GM19463 (cell line): ENCODE measurements at regions not wholly inside any gene's neighbourhood (a gene's known extent, or its start where the extent isn't known, plus 50 kb on each side); places are given as distances from the start of the nearest gene placed in this dataset.
"Not testable (repeated sequence)": the region's sequence is repeated elsewhere in the genome, so short reads cannot be mapped to it uniquely, and the experiment has no call there.

Experiments
- ATAC-seq: cut with Tn5 transposase; IDR thresholded peaks from one replicate; pipeline ENCODE4 v1.9.1; 2021; ENCODE audit warnings: mild to moderate bottlenecking, moderate library complexity; ENCODE audit not compliant: unreplicated experiment

DNA sequence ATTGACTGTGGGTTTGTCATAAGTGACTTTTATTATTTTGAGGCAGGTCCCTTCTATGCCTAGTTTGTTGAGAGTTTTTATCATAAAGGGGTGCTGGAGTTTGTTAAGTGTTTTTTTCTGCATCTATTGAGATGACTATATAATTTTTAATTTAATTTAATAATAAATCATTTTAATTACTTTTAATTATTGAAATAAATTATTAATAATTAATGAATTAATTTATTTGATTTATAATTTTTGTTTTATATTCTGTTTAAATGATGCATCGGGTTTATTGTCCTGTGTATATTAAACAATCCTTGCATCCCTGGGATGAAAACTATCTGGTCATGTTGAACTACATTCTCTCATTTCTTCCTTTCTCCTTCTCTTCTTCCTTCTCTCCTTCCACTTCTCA, 1352.2 kb upstream of the PRR20A start:
- no peak for ATAC-seq

DNA sequence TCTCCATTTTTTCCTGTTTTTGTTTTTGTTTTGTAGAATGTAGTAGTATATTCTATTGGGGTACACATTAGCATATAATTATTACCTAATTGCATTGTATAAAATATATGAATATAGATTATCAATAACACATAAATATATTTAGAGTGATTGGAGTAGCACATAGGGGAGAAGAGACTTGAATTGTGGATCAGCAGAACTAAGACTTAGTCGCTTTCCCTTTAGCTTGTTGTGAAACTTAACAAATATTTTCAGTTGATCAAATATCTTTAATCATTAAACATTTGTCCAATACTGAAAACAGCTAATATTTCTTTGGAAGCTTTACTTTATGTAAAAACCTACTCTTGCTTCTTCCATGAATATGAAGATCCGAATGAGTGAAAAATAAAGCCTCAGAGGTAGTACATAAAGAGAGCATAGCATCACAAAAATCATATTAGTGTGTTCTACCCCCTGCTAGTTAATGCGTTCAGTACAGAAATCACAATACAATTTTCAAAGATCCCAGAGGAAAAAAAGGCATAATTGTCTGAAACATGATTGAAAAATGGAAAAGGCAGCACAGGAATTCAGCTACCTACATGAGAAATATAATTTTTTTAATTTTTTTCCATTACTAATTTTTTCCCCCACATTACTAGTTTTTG, 1348.0 kb upstream of the PRR20A start:
- ATAC-seq: no peak

DNA sequence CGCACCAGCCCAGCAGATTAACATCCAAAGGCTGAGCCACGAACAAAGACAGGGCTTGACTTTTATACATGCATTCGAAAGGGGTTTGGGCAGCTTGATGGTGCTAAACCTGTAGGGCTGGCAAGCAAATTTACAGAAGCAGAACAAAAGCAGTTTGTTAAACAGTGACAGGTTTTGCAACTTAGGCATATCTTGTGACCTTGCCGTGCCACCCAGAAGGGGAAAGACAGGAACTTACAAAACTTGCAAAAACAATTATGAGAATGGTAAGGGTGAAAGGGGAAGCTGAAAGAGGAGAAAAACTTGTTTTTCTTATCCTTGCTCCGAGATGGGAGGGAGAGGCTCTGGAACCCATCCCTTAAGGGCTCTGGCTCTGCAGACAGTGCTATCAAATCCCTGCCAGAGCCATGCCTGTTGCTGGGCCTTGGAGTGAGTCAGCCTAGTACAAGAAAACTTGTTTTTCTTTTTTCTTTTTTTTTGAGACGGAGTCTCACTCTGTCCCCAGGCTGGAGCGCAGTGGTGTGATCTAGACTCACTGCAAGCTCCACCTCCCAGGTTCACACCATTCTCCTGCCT, 1325.2 kb upstream of the PRR20A start:
- no peak for ATAC-seq

DNA sequence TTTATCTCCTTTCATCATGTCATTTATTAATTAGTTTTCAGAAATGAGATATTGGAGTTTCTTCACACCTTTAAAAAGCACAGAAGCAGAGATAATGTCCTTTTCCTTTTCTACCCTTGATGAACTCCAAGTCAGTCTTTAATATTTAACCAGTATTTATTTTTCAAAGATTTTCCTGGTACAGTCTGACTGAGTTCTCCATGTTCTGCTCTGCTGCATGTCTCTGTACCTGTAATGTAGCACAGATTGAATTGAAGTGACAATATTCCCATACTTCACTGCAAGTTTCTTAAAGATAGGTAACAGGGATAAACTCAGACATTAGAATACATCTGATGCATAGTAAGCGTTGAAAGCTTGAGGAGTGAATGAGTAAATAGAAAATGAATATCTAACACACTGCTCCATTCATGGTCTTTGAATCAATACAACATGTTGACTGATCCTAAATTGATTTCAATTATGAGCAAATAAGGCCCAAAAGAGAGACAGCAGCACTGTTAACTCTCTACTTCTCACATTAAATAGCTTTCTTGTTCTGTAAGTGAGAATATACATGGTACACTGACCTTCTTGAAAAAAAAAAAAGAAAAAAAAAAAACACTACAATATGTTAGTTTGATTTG, 1323.6 kb upstream of the PRR20A start:
- no peak for ATAC-seq

DNA sequence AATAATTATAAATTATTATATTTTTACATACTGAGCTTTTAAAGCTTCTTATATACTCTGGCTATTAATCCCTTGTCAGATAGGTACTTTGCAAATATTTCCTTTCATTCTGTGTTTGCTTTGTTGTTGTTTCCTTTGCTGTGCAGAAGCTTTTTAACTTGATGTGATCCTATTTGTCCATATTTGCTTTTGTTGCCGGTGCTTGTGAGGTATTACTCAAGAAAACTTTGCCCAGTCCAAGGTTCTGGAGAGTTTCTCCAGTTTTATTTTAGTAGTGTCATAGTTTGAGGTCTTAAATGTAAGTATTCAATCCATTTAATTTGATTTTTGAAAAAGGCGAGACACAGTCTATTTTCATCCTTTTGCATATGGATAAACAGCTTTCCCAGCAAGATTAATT, 1319.9 kb upstream of the PRR20A start:
- ATAC-seq: no peak

DNA sequence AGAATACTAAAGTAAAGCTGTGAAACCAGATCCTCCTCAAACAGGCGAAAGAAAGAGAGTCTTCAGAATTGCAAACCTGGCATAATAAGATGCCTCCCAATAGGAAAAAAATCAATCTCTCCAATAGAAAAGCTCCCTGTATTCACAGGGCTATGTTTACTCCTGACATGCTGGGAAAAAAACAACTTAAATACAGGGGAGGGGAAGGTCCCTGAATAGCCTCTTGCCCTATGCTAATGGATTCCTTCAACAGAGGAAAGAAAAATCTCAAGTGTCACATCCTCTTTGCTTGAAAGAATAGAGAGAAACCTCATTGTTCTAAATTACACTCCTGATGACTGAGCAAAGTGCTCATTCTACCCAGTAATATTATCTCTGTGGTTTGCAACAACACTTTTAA, 1271.1 kb upstream of the PRR20A start:
- no peak for ATAC-seq

DNA sequence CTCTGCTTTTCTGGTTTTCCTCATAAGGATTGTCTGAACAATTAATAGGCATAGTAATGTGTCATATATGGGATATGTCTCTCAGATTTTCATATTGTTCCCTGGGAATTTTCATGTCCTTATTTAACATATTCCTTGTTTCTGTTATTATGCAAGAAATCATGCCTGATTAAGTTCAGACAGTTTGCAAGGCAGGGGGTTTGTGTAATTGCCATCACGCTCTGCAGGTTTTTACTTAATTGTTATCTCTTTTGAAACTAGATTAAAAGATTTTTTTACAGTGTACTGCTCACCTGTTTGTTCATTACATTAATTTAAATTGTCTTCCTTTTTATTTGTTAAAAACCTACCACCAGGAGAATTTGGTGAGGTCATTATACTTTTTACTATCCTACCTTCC, 1253.2 kb upstream of the PRR20A start:
- ATAC-seq: no peak

DNA sequence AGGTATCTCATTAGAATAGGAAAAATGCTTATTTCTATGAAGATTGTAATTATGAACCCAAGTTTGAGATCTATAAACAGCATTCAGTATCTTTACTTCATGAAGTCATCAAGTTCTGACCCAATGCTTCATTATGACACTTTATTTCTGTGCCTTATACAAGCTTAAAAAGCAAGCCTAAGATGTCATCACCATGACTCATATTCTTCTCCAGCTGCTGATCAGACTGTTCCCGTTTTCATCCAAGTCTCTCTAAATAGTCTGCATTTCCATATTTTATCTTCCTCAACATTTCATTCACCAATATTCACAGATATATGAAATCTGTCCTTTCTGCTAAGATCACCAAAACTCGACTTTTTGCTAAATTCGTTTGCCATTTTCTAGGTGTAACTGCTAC, 1247.2 kb upstream of the PRR20A start:
- no peak for ATAC-seq

DNA sequence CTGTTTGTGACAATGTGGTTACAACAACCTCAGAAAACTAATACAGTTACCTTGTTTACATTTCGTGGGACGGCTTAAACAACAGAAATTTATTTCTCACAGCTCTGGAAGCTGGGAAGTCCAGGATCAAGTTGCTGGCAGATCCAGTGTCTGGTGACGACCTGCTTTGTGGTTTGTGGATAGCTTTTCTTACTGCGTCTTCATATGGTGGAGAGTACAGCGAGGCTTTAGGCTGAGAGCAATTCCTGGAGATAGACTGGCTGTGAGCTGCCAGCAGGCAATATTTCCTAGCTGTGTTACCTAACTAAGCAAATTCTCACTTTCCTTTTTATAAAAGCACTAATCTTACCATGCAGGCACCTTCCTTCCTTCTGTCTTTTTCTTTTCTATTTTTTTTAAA, 1203.5 kb upstream of the PRR20A start:
- ATAC-seq: no peak

DNA sequence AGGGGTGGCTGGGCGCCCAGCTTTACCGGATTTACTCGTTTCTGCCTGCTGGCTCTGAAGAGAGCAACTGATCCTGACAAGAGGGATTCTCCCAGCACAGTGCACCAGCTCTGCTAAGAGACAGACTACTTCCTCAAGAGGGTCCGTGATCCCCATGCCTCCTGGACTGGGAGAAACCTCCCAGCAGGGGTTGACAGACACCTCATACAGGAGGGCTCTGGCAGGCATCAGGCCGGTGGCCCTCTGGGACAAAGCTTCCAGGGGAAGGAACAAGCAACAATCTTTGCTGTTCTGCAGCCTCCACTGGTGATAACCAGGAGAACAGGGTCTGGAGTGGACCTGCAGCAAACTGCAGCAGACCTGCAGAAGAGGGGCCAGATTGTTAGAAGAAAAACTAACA, 1192.5 kb upstream of the PRR20A start:
- no peak for ATAC-seq

DNA sequence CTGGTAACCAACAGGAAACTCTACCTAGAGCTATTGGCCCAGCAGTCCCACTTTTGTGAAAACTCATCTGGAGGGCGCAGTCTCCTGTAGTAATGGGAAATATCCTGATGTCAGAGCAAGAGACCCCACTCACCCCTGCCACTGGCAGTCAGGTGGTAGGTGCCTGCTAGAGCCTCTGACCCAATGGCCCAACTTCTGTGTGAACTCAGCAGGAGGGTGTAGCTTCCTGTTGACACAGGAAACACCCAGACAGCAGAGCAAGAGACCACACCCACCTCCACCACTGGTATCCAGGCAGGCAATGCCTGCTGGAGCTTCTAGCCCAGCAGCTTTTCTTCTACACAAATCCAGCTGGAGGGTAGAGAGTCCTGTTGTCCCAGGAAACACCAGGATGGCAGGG, 1176.8 kb upstream of the PRR20A start:
- ATAC-seq: no peak

DNA sequence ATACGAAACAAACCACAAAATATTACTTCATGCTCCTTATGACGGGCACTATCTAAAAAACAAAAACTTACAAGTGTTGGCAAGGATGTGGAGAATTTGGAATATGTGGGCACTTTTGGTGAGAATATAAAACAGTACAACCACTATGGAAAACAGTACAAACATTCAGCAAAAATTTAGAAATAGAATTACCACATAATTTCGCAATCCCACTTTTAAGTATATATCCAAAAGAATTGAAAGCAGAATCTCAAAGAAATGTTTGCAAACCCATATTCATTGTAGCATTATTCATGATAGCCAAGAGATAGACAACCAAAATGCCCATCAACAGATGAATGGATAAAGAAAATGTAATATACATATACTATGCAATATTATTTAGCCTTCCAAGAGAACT, 1173.7 kb upstream of the PRR20A start:
- ATAC-seq: no peak

DNA sequence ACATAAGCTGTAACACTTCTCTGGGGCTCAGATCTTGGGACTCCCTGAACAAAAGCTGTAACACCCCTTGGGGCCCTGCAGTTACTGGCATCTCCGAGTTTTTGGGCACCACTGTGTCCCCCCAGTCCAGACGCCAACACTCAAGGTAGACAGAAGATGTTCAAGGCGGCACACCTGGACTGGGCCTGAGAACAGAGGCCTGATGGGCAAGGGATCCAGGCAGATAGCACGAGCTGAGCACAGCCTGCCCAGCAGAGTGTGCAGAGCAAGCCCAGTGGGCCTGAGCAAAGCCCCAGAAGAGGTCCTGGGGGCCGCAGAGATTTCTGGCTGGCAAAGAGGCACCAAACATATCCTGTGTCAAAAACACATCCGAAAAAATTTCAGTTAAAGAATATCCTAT, 1163.3 kb upstream of the PRR20A start:
- no peak for ATAC-seq

DNA sequence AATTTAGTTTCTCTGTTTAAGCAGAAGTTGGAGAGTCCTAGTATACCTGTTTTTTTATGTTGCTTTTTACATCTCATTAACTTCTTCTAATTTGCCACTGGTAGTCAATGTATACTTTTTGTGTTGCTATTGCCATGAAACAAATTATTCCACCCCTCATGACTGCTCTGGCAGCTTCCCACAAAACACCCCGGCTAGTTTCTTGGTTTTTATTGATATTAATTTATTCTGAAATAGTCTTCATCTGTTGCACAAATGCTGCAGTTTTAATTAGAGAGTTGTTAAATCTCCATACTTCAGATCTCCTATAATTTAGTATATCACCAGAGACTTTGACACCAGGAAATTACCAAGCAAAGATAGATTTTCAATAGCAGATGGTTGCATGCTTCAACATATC, 1159.3 kb upstream of the PRR20A start:
- ATAC-seq: no peak

DNA sequence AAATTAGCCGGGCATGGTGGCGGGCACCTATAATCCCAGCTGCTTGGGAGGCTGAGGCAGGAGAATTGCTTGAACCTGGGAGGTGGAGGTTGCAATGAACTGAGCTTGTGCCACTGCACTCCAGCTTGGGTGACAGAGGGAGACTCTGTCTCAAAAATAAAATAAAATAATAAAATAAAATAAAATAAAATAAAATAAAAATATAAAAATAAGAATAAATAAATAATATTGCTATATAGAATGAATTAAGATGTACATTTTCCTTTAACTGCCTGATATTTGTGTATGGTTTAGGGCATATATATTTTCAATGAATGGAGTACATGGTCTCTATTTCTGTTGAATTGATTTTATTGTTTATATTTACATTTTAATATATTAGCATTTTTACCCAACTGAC, 1156.7 kb upstream of the PRR20A start:
- not testable (repeated sequence) for ATAC-seq

DNA sequence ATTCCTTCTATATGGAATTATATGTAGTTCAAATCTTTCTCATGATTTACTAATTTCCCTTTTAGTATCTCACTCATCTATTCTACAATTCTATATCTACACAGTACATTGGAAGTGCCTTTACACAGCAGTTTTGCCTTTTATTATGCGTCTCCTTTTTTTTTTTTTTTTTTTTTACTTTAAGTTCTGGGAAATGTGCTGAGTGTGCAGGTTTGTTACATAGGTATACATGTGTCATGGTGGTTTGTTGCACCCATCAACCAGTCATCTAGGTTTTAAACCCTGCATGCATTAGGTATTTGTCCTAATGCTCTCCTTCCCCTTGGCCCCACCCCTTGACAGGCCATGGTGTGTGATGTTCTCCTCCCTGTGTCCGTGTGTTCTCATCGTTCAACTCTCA, 1150.1 kb upstream of the PRR20A start:
- no peak for ATAC-seq

DNA sequence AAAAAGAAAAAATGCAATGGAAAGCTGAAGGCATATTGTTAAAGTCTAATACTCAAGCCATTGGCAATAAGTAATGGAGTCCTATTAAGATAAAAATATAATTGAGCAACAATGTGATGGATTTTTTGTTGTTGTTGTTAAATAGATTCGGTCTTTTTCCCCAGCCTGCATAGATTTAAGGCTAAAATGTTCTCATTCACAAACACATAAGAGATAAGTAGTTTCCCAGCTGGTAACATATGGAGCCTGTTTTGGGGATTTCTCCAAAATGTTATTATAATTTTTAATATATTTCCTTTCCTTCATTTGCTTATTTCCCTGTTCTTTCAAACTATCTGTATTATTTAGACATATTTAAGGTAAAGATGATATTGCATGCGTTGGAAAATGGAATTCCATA, 1149.1 kb upstream of the PRR20A start:
- no peak for ATAC-seq

DNA sequence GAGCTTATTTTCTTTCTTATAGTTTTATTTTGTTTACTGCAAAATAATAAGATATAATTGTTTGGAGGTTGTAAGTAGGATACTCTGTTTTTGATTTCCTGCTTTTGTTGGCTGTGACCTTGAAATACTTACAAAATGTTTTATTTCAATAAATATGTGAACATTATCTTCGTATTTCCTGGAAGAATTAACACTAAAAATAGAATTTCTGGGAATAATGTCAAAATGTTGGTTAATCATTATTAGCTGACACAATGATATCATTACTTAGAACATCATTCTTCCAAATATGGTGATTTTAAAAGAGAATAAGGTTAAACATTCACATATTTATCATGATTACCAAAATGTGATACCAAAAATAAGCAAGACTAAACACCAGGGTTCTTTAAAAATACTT, 1148.6 kb upstream of the PRR20A start:
- no peak for ATAC-seq

DNA sequence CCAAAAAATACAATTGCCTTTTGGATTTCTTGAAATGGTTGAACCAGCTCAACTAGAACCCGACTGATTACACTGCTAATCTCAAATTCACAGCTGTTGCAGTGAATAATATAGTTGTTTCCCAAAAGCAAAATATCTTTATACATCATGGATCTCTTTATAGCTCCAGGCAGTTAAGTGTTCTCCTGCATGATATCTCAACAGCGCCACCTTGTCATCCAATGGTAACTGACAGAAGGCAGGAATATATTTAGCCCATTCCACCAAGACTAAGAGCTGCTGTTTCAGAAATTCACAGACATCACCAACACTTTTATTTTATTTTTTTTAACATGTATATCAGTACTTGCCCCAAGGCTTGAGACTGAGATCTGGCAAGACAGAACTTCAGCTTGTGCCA, 1141.0 kb upstream of the PRR20A start:
- no peak for ATAC-seq

DNA sequence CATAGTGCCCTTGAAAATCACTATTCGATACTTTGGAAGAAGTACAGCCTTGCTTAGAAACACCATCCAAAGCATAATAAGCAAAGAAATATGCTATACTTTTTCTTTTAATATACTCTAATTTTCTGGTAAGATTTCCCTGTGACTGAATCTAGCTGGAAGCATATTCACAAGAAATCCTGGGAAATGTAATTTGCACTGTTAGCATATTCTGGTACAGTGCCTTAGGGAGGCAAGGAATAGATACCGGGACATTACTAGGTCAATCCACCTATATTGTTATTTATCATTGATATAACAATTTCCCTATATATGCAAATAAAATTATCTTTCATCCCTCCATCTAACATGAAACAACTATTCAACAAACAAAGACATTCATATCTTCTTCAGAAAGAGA, 1131.3 kb upstream of the PRR20A start:
- no peak for ATAC-seq

DNA sequence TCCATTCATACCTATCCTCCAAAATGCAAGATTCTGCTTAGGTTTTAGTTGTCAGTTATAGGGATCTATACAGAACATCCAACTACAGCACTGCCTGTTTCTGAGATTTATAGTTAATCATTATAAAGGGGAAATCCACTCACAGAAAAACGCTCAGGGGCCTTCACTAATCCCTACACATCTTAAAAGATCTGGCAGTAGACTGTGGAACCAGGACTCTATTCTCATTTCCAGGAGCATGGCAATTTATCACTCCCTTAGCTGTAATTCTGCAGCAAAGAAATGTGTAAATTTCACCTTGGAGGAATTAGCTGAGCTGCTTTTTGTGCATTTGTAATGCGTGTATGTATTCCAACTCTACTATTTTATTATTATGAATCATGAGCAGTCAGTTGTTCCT, 1128.1 kb upstream of the PRR20A start:
- ATAC-seq: no peak

DNA sequence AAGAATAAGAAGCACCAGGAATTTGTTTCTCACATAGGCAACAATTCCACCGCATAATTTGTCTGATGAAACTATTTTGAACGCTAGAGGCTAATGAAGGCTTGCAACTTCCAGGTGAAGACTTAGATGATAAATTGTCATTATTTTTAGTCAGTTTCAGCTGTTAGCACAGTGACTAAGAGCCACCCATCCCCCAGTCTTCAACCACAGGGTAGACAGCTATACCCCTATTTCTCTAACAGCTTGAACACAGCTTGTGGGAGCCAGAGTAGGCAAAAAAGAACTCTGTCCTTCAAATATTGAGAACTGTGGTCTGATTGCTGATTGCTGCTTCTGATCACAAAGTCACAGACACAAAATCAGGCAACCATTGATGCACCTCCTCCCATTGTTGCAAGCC, 1124.8 kb upstream of the PRR20A start:
- ATAC-seq: no peak

DNA sequence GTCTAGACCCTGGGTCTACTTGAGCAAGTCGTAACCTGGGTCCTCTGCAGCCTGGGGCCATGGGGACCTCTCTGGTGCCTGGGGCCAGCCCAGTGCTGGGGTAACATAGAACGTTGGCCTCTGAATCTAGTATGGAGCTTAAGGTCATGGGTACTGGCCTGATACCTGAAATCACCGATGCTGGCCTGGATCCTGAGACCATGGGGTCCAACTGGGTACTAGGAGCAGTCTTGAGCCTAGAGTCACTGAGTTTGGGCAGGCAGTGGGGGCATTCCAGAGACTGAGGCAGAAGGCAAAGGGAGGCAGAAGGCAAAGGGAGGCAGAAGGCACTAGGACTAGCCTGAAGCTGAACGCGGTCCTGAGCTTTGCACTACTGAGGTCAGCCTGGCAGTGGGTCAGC, 1121.1 kb upstream of the PRR20A start:
- ATAC-seq: no peak
